ENCODE measurements at regions not wholly inside any gene's neighbourhood (a gene's known extent, or its start where the extent isn't known, plus 50 kb on each side); places are given as distances from the start of the nearest gene placed in this dataset.

DNA sequence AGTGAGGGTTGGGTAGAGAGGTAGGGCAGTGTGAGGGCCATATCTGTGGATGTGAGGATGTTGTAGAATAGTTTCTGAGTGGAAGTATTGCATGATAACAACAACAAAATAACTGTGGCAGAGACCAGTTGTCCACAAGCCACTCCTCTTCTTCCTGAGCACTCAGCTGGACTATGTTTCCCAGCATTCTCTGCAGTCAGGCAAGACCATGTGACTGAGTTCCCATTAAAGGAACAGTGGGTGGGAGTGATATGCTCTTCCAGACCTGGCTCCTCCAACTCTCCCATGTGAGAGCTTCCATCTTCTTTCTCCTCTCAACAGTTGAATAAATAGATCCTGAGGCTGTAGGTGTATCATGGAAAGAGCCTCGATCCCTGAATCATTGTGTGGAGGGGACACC, 272.4 kb downstream of the CBLN1 start:
- H3K36me3 ChIP-seq, result no peaks in the 10 kb centered on the region
- H3K27ac ChIP-seq, result peak overlapping the region in 1 of 12 donors; percentile 0
- no peak for TF ChIP-seq POLR2A (IDR thresholded peaks at IDR 0.05)
- TF ChIP-seq, protein P1, sequence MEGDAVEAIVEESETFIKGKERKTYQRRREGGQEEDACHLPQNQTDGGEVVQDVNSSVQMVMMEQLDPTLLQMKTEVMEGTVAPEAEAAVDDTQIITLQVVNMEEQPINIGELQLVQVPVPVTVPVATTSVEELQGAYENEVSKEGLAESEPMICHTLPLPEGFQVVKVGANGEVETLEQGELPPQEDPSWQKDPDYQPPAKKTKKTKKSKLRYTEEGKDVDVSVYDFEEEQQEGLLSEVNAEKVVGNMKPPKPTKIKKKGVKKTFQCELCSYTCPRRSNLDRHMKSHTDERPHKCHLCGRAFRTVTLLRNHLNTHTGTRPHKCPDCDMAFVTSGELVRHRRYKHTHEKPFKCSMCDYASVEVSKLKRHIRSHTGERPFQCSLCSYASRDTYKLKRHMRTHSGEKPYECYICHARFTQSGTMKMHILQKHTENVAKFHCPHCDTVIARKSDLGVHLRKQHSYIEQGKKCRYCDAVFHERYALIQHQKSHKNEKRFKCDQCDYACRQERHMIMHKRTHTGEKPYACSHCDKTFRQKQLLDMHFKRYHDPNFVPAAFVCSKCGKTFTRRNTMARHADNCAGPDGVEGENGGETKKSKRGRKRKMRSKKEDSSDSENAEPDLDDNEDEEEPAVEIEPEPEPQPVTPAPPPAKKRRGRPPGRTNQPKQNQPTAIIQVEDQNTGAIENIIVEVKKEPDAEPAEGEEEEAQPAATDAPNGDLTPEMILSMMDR (IDR thresholded peaks at IDR 0.05), result no peak
- peaks cover 0 to 21% (median 5%) of the 10 kb centered on the region in 12 donors for H3K4me1 ChIP-seq
- no peak overlapping the region for H3K4me3 ChIP-seq
- H3K27me3 ChIP-seq, result no peaks in the 10 kb centered on the region
- 87 to 96% (median 90%) methylated on average over 1 of the region's 1 CpG for WGBS, 4 donors
- no peak for ATAC-seq
- intact Hi-C loops (cut with DNase I), result loop anchor here in 1 of 10 donors (1.0 kb wide), 1 partner anchor 12 kb away; no protein-coding TSS in a partner anchor
- DNase-seq, result no peak
- H3K9me3 ChIP-seq, result no peaks in the 10 kb centered on the region

DNA sequence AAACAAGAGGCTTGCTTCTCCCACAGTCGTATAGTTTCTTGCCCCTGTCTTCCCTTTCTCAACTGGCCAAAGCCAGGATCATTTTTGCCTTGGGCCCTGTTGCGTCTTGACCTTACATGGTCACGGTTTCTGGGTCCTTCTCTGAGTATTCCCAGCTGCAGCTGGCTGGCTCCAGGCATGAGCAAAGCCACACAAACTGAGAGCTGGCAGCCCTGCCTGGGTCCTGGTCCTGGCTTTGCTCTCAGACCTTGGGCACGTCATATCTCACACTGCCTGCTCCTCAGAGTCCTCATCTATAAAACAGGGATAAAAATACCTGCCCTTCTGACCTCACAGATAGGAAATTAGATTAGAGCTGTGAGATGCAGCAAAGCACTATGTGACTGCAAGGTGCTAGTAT, 277.6 kb downstream of the CBLN1 start:
- H3K36me3 ChIP-seq, result no peaks in the 10 kb centered on the region
- H3K27me3 ChIP-seq, result no peaks in the 10 kb centered on the region
- H3K4me3 ChIP-seq, result no peak overlapping the region
- WGBS, 4 donors, result 60 to 70% (median 67%) methylated on average over 4 of the region's 4 CpGs
- intact Hi-C loops (cut with DNase I), result no loop called here
- no peaks in the 10 kb centered on the region for H3K9me3 ChIP-seq
- peak overlapping the region in 1 of 12 donors; percentile 71 for H3K27ac ChIP-seq
- DNase-seq (no peak), ATAC-seq (peak in 2 of 4 donors; percentile 48 to 63)
- peaks cover 0 to 4% (median 0%) of the 10 kb centered on the region in 12 donors for H3K4me1 ChIP-seq
- no peak for TF ChIP-seq POLR2A (IDR thresholded peaks at IDR 0.05)
- TF ChIP-seq, protein P1 (IDR thresholded peaks at IDR 0.05), result no peak

DNA sequence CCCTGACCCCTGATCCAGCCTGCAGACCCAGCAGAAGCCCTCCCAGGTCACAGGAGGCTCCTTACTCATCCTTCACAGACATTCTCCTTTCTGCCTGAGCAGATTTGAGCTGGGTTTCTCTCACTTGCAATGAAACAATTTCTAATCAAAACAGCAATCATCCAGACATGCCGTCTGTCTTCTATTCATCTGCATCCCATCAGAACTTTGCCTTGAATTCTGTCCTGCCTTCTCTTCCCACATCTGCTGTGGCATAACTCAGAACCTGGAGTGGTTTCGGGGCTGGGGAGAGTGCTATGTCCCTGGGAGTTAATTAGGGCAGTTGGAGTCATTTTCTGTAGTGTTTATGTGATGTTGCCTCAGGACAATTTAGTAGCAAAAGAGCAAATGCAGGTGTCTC, 278.6 kb downstream of the CBLN1 start:
- intact Hi-C loops (cut with DNase I), result no loop called here
- TF ChIP-seq, protein P1 (IDR thresholded peaks at IDR 0.05), result no peak
- TF ChIP-seq POLR2A (IDR thresholded peaks at IDR 0.05), result no peak
- WGBS, 4 donors, result 80 to 85% (median 82%) methylated on average over 2 of the region's 2 CpGs
- Histone ChIP-seq H3K27ac (peak overlapping the region in 1 of 12 donors; percentile 71), H3K9me3 (no peaks in the 10 kb centered on the region), H3K36me3 (no peaks in the 10 kb centered on the region), H3K4me3 (no peak overlapping the region), H3K27me3 (no peaks in the 10 kb centered on the region), H3K4me1 (peaks cover 0 to 5% (median 0%) of the 10 kb centered on the region in 12 donors)
- ATAC-seq (no peak), DNase-seq (no peak)

DNA sequence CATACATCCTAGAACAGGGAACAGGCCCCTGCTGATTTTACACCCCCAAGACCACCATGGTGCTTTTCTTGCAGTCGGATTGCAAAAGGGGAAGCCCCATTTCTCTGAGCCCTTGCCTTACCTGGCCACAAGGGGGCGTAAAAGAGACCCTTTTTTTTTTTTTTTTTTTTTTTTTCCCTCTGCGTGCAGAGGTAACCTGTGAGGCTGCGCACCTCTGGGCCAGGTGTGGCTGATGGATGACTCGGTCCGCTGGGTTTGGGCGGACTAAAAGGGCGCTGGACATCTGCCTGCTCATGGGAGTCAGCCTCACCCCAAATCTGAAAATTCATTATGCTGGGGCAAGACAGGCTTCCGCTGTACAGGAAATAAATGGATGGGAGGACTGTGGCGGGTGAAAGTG, 281.0 kb downstream of the CBLN1 start:
- Histone ChIP-seq H3K36me3 (no peaks in the 10 kb centered on the region), H3K27me3 (no peaks in the 10 kb centered on the region), H3K4me3 (no peak overlapping the region), H3K9me3 (no peaks in the 10 kb centered on the region), H3K4me1 (peaks cover 0 to 5% (median 0%) of the 10 kb centered on the region in 12 donors), H3K27ac (peak overlapping the region in 1 of 12 donors; percentile 77)
- ATAC-seq, result no peak
- DNase-seq, result no peak
- intact Hi-C loops (cut with DNase I), result no loop called here
- 32 to 47% (median 35%) methylated on average over 10 of the region's 10 CpGs for whole genome bisulfite sequencing, 4 donors
- TF ChIP-seq, protein P1 (IDR thresholded peaks at IDR 0.05), result peak in 10 of 12 donors; percentile 8 to 55 (median 41)
- TF ChIP-seq POLR2A (IDR thresholded peaks at IDR 0.05), result no peak
